Mucosa of rectum (tissue), 2 donors: ENCODE measurements at regions not wholly inside any gene's neighbourhood (a gene's known extent, or its start where the extent isn't known, plus 50 kb on each side); places are given as distances from the start of the nearest gene placed in this dataset.
A peak's percentile ranks its signal among the peaks of the same experiment; 100 is the strongest.
"Not testable (repeated sequence)": the region's sequence is repeated elsewhere in the genome, so short reads cannot be mapped to it uniquely, and the experiment has no call there.

Experiments used
- H3K27ac ChIP-seq, 2 donors: one replicate each; pipeline ENCODE4 v1.7.0; 2013; ENCODE audit warnings: inconsistent platforms in 2 of 2, low read depth in 2 of 2, low read length in 2 of 2
- H3K27me3 ChIP-seq, 2 donors: one replicate each; pipeline ENCODE4 v1.7.0; 2013; ENCODE audit warnings: low read length in 2 of 2; ENCODE audit not compliant: control insufficient read depth in 2 of 2, insufficient read depth in 2 of 2
- H3K36me3 ChIP-seq, 2 donors: one replicate each; pipeline ENCODE4 v1.7.0; 2013; ENCODE audit warnings: low read length in 2 of 2; ENCODE audit not compliant: control insufficient read depth in 2 of 2, insufficient read depth in 2 of 2
- H3K4me1 ChIP-seq, 2 donors: one replicate each; pipeline ENCODE4 v1.7.0; 2013; ENCODE audit warnings: low read length in 2 of 2, mild to moderate bottlenecking in 1 of 2; ENCODE audit not compliant: control insufficient read depth in 2 of 2, insufficient read depth in 2 of 2
- H3K4me3 ChIP-seq, 2 donors: one replicate each; pipeline ENCODE4 v1.7.0; 2013; ENCODE audit warnings: low read length in 2 of 2
- H3K9ac ChIP-seq, 2 donors: one replicate each; pipeline ENCODE4 v1.7.0; 2013; ENCODE audit warnings: low read length in 2 of 2, low read depth in 1 of 2, mild to moderate bottlenecking in 1 of 2
- H3K9me3 ChIP-seq, 2 donors: one replicate each; pipeline ENCODE4 v1.7.0; 2013; ENCODE audit warnings: low read length in 2 of 2; ENCODE audit not compliant: control insufficient read depth in 2 of 2
- donor health status: healthy.
- donor health status: Normal muscosa, but diverticular disease.

DNA sequence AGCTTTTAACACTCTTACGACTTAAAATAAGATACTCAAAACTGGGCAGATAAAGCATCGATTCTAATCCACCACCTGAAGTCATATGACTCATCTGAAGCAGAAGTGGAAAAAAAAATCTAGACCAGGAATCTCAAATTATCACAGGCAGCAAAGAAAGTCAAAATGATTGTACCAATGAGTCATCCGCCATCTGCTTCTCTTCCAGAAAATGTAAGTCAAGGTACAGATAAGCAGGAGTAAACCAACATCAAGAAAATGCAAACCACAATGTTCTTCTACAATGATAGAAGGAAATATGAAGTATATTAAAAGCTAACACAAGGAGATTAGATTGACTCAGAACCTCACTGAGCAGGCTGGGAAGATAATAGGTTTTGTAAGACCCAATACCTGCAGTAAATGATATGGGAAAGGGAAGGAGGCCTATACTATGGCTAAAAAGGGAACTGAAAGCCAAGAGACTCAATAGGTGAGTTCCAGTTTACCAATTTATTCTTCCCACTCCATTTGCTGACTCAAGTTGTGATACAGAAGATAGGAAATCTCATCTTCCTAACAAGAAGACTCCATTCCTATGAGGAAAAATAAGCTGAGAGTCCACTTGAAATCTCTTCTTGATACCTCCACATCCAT is 88.4 kb upstream of the TET2 start:
- H3K36me3 ChIP-seq, result no peaks in the 10 kb centered on the region
- H3K27ac ChIP-seq, result no peak overlapping the region
- H3K4me1 ChIP-seq, result no peaks in the 10 kb centered on the region

GRCh38 chr4:105059337-105059736 is 87.3 kb upstream of the TET2 start:
- Histone ChIP-seq H3K27me3 (no peaks in the 10 kb centered on the region), H3K27ac (no peak overlapping the region), H3K9ac (no peak overlapping the region)

More for the DNA sequence above, 88.4 kb upstream of the TET2 start:
- Histone ChIP-seq H3K4me3 (no peak overlapping the region), H3K27me3 (no peaks in the 10 kb centered on the region), H3K9ac (no peak overlapping the region), H3K9me3 (no peaks in the 10 kb centered on the region)

DNA sequence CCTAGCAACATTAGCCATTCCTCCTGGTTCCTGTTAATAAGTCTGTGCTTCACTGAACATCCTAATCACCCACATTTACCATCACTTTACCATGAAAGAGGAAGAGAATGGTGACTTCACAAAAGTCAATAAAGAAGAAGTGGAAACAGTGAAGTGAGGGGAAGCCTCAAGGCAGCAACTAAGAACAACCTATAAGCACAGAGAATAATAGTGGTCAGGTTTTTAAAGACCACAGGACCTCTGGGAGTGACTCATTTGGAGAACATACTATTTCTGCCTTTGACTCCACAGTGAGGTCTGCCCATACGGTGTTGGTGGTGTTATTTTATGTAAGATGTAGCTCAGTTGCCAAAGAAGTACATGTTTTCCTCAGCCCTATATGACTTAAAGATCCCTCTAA is 86.0 kb upstream of the TET2 start:
- no peaks in the 10 kb centered on the region for H3K27me3 ChIP-seq
- peak overlapping the region in 1 of 2 donors; percentile 5 for H3K27ac ChIP-seq
- no peaks in the 10 kb centered on the region for H3K4me1 ChIP-seq
- no peak overlapping the region for H3K4me3 ChIP-seq
- no peak overlapping the region for H3K9ac ChIP-seq
- H3K36me3 ChIP-seq, result no peaks in the 10 kb centered on the region
- H3K9me3 ChIP-seq, result no peaks in the 10 kb centered on the region

More at GRCh38 chr4:105059337-105059736, 87.3 kb upstream of the TET2 start:
- Histone ChIP-seq H3K4me3 (no peak overlapping the region), H3K4me1 (no peaks in the 10 kb centered on the region), H3K9me3 (no peaks in the 10 kb centered on the region), H3K36me3 (no peaks in the 10 kb centered on the region)

- H3K27me3 ChIP-seq, result no peaks in the 10 kb centered on the region
- no peaks in the 10 kb centered on the region for H3K4me1 ChIP-seq
- no peaks in the 10 kb centered on the region for H3K9me3 ChIP-seq
- no peaks in the 10 kb centered on the region for H3K36me3 ChIP-seq
- peak overlapping the region in 1 of 2 donors; percentile 5 for H3K27ac ChIP-seq
- no peak overlapping the region for H3K9ac ChIP-seq
- no peak overlapping the region for H3K4me3 ChIP-seq
Observed at GRCh38 chr4:105061136-105061696, 85.5 kb upstream of the TET2 start.

GRCh38 chr4:105061731-105062130 is 84.9 kb upstream of the TET2 start:
- Histone ChIP-seq H3K36me3 (no peaks in the 10 kb centered on the region), H3K9ac (no peak overlapping the region), H3K4me1 (no peaks in the 10 kb centered on the region), H3K27me3 (no peaks in the 10 kb centered on the region), H3K4me3 (no peak overlapping the region), H3K9me3 (no peaks in the 10 kb centered on the region), H3K27ac (no peak overlapping the region)

GRCh38 chr4:105066401-105066800 is 80.3 kb upstream of the TET2 start:
- H3K4me1 ChIP-seq, result no peaks in the 10 kb centered on the region
- H3K27ac ChIP-seq, result no peak overlapping the region
- no peak overlapping the region for H3K4me3 ChIP-seq
- no peak overlapping the region for H3K9ac ChIP-seq
- H3K9me3 ChIP-seq, result no peaks in the 10 kb centered on the region
- no peaks in the 10 kb centered on the region for H3K27me3 ChIP-seq
- no peaks in the 10 kb centered on the region for H3K36me3 ChIP-seq

DNA sequence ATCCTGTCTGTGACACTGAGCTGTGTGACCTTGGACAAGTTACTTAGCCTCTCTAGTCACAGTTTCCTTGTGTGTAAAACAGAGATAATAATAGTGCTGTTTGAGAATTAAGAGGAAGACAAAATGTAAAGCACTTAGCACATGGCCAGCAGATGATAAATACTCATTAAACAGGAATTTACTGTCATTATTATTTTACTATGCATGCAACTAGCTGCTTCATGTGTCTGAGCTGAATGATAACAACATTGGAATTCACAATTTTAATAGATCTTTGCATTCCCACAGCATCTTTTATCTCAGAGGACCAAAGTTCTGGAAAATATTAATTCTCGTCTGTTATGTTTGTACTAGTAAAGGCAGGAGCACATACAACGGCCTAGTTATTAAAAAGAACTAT is 79.2 kb upstream of the TET2 start:
- no peak overlapping the region for H3K4me3 ChIP-seq
- no peaks in the 10 kb centered on the region for H3K4me1 ChIP-seq
- no peak overlapping the region for H3K9ac ChIP-seq
- no peaks in the 10 kb centered on the region for H3K9me3 ChIP-seq
- H3K36me3 ChIP-seq, result no peaks in the 10 kb centered on the region
- H3K27me3 ChIP-seq, result no peaks in the 10 kb centered on the region
- no peak overlapping the region for H3K27ac ChIP-seq

DNA sequence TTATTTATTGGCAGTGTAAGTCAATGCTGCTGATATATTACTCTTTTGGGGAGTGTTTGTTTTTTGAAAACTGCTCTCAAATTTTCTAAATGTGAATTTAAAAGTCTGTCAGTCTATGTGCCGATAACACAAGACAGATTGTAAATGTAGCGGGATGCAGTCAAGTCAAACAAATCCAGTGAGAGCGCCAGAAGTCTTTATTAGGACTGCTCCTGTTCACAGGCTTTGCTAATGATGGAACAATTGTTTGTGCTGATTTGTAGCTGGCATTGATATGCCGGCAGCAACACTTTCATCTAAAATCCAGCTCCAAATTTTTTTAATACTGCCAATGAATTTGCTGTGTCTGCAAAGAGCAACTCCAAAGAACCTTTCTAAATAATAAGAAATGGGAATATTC is 78.7 kb upstream of the TET2 start:
- H3K4me1 ChIP-seq, result no peaks in the 10 kb centered on the region
- H3K9ac ChIP-seq, result no peak overlapping the region
- no peaks in the 10 kb centered on the region for H3K27me3 ChIP-seq
- no peak overlapping the region for H3K27ac ChIP-seq
- H3K36me3 ChIP-seq, result no peaks in the 10 kb centered on the region
- H3K4me3 ChIP-seq, result no peak overlapping the region
- no peaks in the 10 kb centered on the region for H3K9me3 ChIP-seq

- Histone ChIP-seq H3K4me3 (no peak overlapping the region), H3K27me3 (no peaks in the 10 kb centered on the region), H3K9ac (no peak overlapping the region), H3K27ac (no peak overlapping the region), H3K4me1 (no peaks in the 10 kb centered on the region), H3K36me3 (no peaks in the 10 kb centered on the region), H3K9me3 (no peaks in the 10 kb centered on the region)
Observed at GRCh38 chr4:105068516-105068915, 78.2 kb upstream of the TET2 start.

DNA sequence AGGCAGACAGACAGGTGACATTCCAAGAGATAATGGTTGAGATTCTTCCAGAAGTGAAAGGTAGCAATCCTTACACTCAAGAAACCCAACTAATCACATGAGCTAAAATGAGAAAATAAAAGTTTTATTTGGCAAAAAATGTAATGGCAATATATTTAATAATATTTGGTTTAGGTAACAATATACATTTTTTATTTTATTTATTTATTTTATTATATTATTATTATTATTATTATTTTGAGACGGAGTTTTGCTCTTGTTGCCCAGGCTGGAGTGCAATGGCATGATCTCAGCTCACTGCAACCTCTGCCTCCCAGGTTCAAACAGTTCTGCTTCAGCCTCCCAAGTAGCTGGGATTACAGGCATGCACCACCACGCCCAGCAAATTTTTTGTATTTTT is 74.6 kb upstream of the TET2 start:
- not testable (repeated sequence) for H3K9ac ChIP-seq, H3K36me3 ChIP-seq, H3K27ac ChIP-seq, H3K9me3 ChIP-seq, H3K4me3 ChIP-seq, H3K27me3 ChIP-seq, H3K4me1 ChIP-seq
